Endothelial cell of umbilical vein (primary cell): ENCODE measurements at regions not wholly inside any gene's neighbourhood (a gene's known extent, or its start where the extent isn't known, plus 50 kb on each side); places are given as distances from the start of the nearest gene placed in this dataset.

Experiments used
- CTCF ChIP-seq, 2 donors: IDR thresholded peaks; 1 replicate in 1 of 2; 2 replicates in 1 of 2; pipeline ENCODE4 v1.5.1; 2011; ENCODE audit warnings: low read length in 2 of 2, mild to moderate bottlenecking in 2 of 2, moderate library complexity in 2 of 2, control low read depth in 1 of 2, inconsistent platforms in 1 of 2, low read depth in 1 of 2; ENCODE audit not compliant: insufficient read depth in 1 of 2; ENCODE audit errors: extremely low read depth in 1 of 2
- EZH2 ChIP-seq: IDR thresholded peaks from 2 replicates; pipeline ENCODE4 v1.6.1; 2012; ENCODE audit warnings: borderline replicate concordance, low read depth, mild to moderate bottlenecking, moderate library complexity, low read length, inconsistent platforms; ENCODE audit not compliant: severe bottlenecking
- JUN ChIP-seq: IDR thresholded peaks from 2 replicates; pipeline ENCODE4 v1.6.1; 2011; ENCODE audit warnings: borderline replicate concordance, low read depth; ENCODE audit not compliant: insufficient read length, insufficient read depth
- POLR2A ChIP-seq: IDR thresholded peaks from 2 replicates; pipeline ENCODE4 v1.6.1; 2012; ENCODE audit warnings: low read depth, mild to moderate bottlenecking, control low read depth, low read length
- TF ChIP-seq, protein P1 (sequence below): IDR thresholded peaks from 2 replicates; pipeline ENCODE4 v1.6.1; 2011; ENCODE audit not compliant: insufficient read depth, insufficient read length

DNA sequence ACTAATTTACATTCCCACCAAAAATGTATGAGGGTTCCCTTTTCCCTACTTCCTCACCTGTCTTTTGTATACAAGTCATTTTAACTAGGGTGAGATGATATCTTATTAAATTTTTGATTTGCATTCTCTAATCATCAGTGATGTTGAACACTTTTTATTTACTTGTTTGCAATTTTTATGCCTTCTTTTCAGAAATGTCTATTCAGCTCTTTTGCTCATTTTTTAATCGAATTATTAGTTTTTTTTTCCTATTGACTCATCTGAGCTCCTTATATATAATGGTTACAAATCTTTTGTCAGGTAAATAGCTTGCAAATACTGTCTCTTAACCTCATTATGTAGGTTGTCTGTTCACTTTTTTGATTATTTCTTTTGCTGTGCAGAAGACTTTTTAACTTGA lies 269.4 kb downstream of the CDH19 start:
- TF ChIP-seq CTCF (IDR thresholded peaks at IDR 0.05; ENCODE audit: extremely low read depth in 1 of 2, insufficient read depth in 1 of 2, low read depth in 1 of 2, low read length in 2 of 2) (no peak), POLR2A (no peak), EZH2 (no peak), JUN (no peak)
- TF ChIP-seq, protein P1, sequence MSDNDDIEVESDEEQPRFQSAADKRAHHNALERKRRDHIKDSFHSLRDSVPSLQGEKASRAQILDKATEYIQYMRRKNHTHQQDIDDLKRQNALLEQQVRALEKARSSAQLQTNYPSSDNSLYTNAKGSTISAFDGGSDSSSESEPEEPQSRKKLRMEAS: no peak
